OCI-LY3 (cell line): ENCODE measurements at regions not wholly inside any gene's neighbourhood (a gene's known extent, or its start where the extent isn't known, plus 50 kb on each side); places are given as distances from the start of the nearest gene placed in this dataset.

Source experiments
- H2AFZ ChIP-seq: fragments of 200-600, 300-600 bp; shearing (Covaris generic); 2 replicates; pipeline ENCODE4 v1.6.0; 2014; ENCODE audit warnings: antibody characterized with exemption, low read depth, low read length
- H3K27ac ChIP-seq: fragments of 200-600, 300-600 bp; sonication (generic); 2 replicates; pipeline ENCODE4 v1.5.1; 2014; ENCODE audit warnings: mild to moderate bottlenecking, low read length, moderate library complexity, mixed read lengths
- H3K27me3 ChIP-seq: fragments of 200-600, 300-600 bp; sonication (generic); 2 replicates; pipeline ENCODE4 v1.6.1; 2014; ENCODE audit warnings: low read depth, low read length, mixed read lengths
- H3K36me3 ChIP-seq: fragments of 200-600, 300-600 bp; sonication (generic); replicated peaks from 2 replicates; pipeline ENCODE3; 2014; ENCODE audit warnings: low read depth, low read length, mixed read lengths
- H3K4me1 ChIP-seq: fragments of 300-600, 200-600 bp; sonication (generic); 2 replicates; pipeline ENCODE4 v1.6.1; 2014; ENCODE audit warnings: low read length, mixed read lengths
- H3K4me2 ChIP-seq: fragments of 200-600, 300-600 bp; sonication (generic); 2 replicates; pipeline ENCODE4 v1.6.1; 2014; ENCODE audit warnings: low read length, mixed read lengths
- H3K4me3 ChIP-seq: fragments of 300-600, 200-600 bp; sonication (generic); 2 replicates; pipeline ENCODE4 v1.5.1; 2014; ENCODE audit warnings: antibody characterized with exemption, mild to moderate bottlenecking, low read length, moderate library complexity
- H3K79me2 ChIP-seq: fragments of 300-600, 200-600 bp; shearing (Covaris generic); 2 replicates; pipeline ENCODE4 v1.6.1; 2014; ENCODE audit warnings: mild to moderate bottlenecking, low read length, mixed read lengths
- H3K9ac ChIP-seq: fragments of 300-600, 200-600 bp; shearing (Covaris generic); 2 replicates; pipeline ENCODE4 v1.6.0; 2014; ENCODE audit warnings: mild to moderate bottlenecking, low read length, moderate library complexity
- H3K9me3 ChIP-seq: fragments of 200-600, 300-600 bp; shearing (Covaris generic); 2 replicates; pipeline ENCODE4 v1.6.1; 2014; ENCODE audit warnings: low read length, mixed read lengths; ENCODE audit not compliant: insufficient read depth
- H4K20me1 ChIP-seq: fragments of 200-600, 300-600 bp; sonication (generic); 2 replicates; pipeline ENCODE4 v1.6.1; 2016; ENCODE audit warnings: low read length, mixed read lengths; ENCODE audit not compliant: insufficient read depth
- EZH2phosphoT487 ChIP-seq: fragments of 200-600 bp; shearing (Covaris generic); IDR thresholded peaks from 2 replicates; pipeline ENCODE4 v1.6.1; 2018; ENCODE audit warnings: antibody characterized with exemption, mixed run types, low read depth
- TF ChIP-seq, protein P1 (sequence below): fragments of 200-600, 300-600 bp; sonication (generic); IDR thresholded peaks from 2 replicates; pipeline ENCODE4 v1.5.1; 2014; ENCODE audit warnings: antibody characterized with exemption, low read length, low read depth

DNA sequence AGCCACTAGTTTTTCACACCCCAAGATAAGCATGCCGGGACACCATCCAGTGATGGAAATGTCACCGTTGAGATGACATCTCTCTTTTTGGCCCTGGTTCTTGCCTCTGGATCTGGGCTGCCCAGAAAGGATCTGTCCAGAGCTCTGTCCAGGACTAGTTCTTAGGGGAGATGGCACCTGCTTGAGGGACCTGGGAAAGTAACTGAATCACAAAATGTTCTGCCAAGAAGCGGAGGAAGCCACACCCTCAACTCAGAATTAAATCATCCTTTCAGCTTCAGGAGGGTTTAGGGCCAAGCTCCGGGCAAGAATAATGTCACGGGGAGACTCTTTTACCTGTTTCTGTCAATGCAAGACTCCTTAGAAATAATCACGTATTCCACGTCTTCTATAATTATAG lies 248.6 kb downstream of the MAF start:
- no peaks in the 10 kb centered on the region; the same call in 1 of the 2 replicates for H3K9me3 ChIP-seq
- peaks cover 6% of the 10 kb centered on the region; the same call in 1 of the 2 replicates for H3K27me3 ChIP-seq
- no peak overlapping the region for H3K9ac ChIP-seq
- no peaks in the 10 kb centered on the region for H4K20me1 ChIP-seq
- no peaks in the 10 kb centered on the region for H3K4me1 ChIP-seq
- H3K79me2 ChIP-seq = no peaks in the 10 kb centered on the region
- no peak overlapping the region for H2AFZ ChIP-seq
- H3K4me2 ChIP-seq = no peak overlapping the region
- H3K36me3 ChIP-seq = no peaks in the 10 kb centered on the region
- TF ChIP-seq, protein P1, sequence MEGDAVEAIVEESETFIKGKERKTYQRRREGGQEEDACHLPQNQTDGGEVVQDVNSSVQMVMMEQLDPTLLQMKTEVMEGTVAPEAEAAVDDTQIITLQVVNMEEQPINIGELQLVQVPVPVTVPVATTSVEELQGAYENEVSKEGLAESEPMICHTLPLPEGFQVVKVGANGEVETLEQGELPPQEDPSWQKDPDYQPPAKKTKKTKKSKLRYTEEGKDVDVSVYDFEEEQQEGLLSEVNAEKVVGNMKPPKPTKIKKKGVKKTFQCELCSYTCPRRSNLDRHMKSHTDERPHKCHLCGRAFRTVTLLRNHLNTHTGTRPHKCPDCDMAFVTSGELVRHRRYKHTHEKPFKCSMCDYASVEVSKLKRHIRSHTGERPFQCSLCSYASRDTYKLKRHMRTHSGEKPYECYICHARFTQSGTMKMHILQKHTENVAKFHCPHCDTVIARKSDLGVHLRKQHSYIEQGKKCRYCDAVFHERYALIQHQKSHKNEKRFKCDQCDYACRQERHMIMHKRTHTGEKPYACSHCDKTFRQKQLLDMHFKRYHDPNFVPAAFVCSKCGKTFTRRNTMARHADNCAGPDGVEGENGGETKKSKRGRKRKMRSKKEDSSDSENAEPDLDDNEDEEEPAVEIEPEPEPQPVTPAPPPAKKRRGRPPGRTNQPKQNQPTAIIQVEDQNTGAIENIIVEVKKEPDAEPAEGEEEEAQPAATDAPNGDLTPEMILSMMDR = no peak
- no peak for TF ChIP-seq EZH2phosphoT487
- H3K4me3 ChIP-seq = no peak overlapping the region
- no peak overlapping the region for H3K27ac ChIP-seq

DNA sequence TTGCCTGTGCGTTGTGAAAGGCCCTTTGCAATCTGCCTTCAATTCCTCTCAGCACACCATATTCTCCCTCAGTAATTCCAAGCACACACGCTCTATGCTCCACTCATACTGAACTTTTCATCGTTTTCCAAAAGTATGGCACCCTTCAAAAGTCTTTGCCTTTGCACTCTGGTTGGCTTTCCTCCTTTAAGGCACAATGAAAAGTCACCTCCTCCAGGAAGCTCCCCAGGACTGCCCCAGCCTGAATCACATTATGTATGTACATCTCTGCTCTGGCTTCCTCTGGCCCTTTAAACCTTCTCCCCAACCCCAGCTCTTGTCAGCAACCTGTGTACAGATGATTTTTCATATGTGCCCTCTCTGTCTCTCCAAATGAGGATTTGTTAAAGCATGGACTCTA lies 250.7 kb downstream of the MAF start:
- Histone ChIP-seq H3K4me3 (no peak overlapping the region), H3K27me3 (peaks cover 6% of the 10 kb centered on the region; the same call in 1 of the 2 replicates), H3K9ac (no peak overlapping the region), H3K27ac (no peak overlapping the region), H3K9me3 (no peaks in the 10 kb centered on the region; the same call in 1 of the 2 replicates), H3K4me1 (no peaks in the 10 kb centered on the region), H3K79me2 (no peaks in the 10 kb centered on the region), H2AFZ (no peak overlapping the region), H4K20me1 (no peaks in the 10 kb centered on the region), H3K36me3 (no peaks in the 10 kb centered on the region), H3K4me2 (no peak overlapping the region)
- TF ChIP-seq EZH2phosphoT487 = no peak
- TF ChIP-seq, protein P1 = no peak

- TF ChIP-seq EZH2phosphoT487 = no peak
- TF ChIP-seq, protein P1 = no peak
- Histone ChIP-seq H3K79me2 (no peaks in the 10 kb centered on the region), H4K20me1 (no peaks in the 10 kb centered on the region), H3K9me3 (no peaks in the 10 kb centered on the region), H3K4me1 (no peaks in the 10 kb centered on the region), H3K4me3 (no peak overlapping the region), H3K27me3 (peaks cover 3% of the 10 kb centered on the region; the same call in 1 of the 2 replicates), H3K27ac (no peak overlapping the region), H3K4me2 (no peak overlapping the region), H2AFZ (no peak overlapping the region), H3K9ac (no peak overlapping the region), H3K36me3 (no peaks in the 10 kb centered on the region)
These were observed 251.8 kb downstream of the MAF start for GRCh38 chr16:79348521-79349306.

DNA sequence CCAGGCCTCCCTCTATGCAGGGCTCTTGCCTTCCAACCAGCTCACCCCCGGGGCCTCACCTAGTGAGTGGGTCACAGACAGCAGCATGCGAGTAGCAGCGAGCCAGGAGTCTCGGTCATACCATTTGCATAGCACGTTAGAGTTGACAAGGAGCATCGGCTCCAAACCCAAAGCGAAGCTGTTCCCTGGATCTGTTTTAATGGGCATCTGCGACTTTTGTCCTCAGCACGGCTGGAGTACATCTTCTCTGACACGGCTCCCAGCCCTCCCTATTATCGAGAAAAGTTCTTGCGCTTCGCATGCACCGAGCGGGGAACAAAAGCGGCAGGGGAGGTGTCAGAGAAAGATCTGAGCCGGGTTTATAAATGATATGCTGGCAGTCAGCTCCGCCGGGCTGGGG lies 253.3 kb downstream of the MAF start:
- no peaks in the 10 kb centered on the region for H3K79me2 ChIP-seq
- H3K27me3 ChIP-seq = peaks cover 8% of the 10 kb centered on the region; the same call in 1 of the 2 replicates
- no peaks in the 10 kb centered on the region for H3K4me1 ChIP-seq
- TF ChIP-seq EZH2phosphoT487 = no peak
- TF ChIP-seq, protein P1 = no peak
- H3K4me3 ChIP-seq = no peak overlapping the region
- H3K36me3 ChIP-seq = no peaks in the 10 kb centered on the region
- H3K9ac ChIP-seq = no peak overlapping the region
- no peak overlapping the region for H3K27ac ChIP-seq
- no peaks in the 10 kb centered on the region for H3K9me3 ChIP-seq
- no peaks in the 10 kb centered on the region for H4K20me1 ChIP-seq
- no peak overlapping the region for H2AFZ ChIP-seq
- H3K4me2 ChIP-seq = no peak overlapping the region
